ENCODE measurements at regions not wholly inside any gene's neighbourhood (a gene's known extent, or its start where the extent isn't known, plus 50 kb on each side); places are given as distances from the start of the nearest gene placed in this dataset.

DNA sequence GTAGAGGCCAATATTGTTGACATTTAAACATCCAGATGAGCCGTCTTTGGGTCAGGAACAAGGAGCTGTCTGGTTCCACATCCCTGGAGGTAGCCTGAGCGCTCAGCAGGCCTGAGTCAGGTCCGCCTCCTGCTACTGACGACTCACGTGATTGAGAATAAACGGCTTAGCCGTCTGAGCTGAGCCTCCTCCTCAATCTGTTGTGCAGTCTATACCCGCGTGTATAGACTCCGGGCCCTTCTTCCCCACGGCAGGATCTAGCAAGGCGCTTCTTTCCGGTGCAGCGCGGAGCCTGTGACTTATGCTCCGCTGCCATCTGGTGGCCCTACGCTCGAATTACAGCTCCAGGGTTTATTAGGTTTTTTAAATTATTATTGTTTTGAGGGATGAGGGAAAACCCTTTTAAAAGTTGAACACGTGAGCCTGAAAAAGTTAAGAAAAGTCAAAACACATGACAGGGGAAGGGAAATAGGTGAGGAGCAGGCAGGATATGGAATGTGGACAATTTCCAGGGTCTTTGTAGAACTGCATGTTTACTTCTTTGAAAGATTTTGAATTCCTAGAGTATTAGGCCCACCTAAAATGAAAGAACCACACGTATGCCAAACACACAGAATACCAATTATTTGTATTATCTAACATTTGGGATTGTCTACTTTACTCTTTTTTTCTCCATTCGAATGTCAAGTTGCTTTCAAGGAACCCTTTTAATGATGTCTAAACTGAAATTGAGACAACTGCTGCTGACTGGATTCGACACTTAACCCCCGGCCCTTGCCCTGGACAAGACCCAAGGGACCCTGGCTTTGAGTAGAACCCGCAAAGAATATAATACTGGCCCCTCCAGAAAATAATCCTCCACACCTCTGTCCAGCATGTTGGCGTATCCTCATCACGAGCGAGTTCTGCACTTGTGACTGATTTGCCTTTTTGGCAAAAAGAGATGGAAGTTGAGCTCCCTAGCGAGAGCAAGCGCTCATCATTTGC is 112.4 kb upstream of the ZNF236 start:
- TF ChIP-seq, protein P1, sequence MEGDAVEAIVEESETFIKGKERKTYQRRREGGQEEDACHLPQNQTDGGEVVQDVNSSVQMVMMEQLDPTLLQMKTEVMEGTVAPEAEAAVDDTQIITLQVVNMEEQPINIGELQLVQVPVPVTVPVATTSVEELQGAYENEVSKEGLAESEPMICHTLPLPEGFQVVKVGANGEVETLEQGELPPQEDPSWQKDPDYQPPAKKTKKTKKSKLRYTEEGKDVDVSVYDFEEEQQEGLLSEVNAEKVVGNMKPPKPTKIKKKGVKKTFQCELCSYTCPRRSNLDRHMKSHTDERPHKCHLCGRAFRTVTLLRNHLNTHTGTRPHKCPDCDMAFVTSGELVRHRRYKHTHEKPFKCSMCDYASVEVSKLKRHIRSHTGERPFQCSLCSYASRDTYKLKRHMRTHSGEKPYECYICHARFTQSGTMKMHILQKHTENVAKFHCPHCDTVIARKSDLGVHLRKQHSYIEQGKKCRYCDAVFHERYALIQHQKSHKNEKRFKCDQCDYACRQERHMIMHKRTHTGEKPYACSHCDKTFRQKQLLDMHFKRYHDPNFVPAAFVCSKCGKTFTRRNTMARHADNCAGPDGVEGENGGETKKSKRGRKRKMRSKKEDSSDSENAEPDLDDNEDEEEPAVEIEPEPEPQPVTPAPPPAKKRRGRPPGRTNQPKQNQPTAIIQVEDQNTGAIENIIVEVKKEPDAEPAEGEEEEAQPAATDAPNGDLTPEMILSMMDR (IDR thresholded peaks at IDR 0.05) = peak; percentile 90
- no peak for TF ChIP-seq ZFX (IDR thresholded peaks at IDR 0.05; ENCODE audit: borderline replicate concordance)
